A673 (cell line): ENCODE measurements at regions not wholly inside any gene's neighbourhood (a gene's known extent, or its start where the extent isn't known, plus 50 kb on each side); places are given as distances from the start of the nearest gene placed in this dataset.

Experiments used
- BruUV-seq: library from RNA; stranded (reverse); fragments of 400-500 nt; replicated peaks from 2 replicates; lab custom pipeline; 2021; lab: Mats Ljungman, UMichigan
- CTCF ChIA-PET: fragments of 300-600 bp; sonication (Branson Sonifier 250); formaldehyde crosslinking; loops from one replicate; lab custom pipeline; 2022; ENCODE audit warnings: antibody characterized with exemption; lab: Charles Lee
- POLR2A ChIA-PET: fragments of 300-600 bp; sonication (Branson Sonifier 250); formaldehyde crosslinking; loops from one replicate; lab custom pipeline; 2022; ENCODE audit warnings: antibody characterized with exemption; ENCODE audit not compliant: low non-redundant PET; lab: Charles Lee
- DNase-seq: peaks from one replicate; pipeline ENCODE4 v3.0.0-alpha.2; 2015; ENCODE audit warnings: low spot score
- H3K27ac ChIP-seq: fragments of 200-600 bp; sonication (generic); 2 replicates; pipeline ENCODE4 v1.5.1; 2016; ENCODE audit warnings: mixed run types, low read depth, mild to moderate bottlenecking, mixed read lengths, antibody characterized with exemption, low read length; ENCODE audit not compliant: poor library complexity, severe bottlenecking
- H3K27me3 ChIP-seq: fragments of 200-600 bp; sonication (generic); replicated peaks from 2 replicates; pipeline ENCODE4 v1.6.1; 2017; ENCODE audit warnings: mixed run types, low read depth, mild to moderate bottlenecking, mixed read lengths, antibody characterized with exemption, low read length; ENCODE audit not compliant: insufficient read depth, poor library complexity
- H3K36me3 ChIP-seq: fragments of 200-600 bp; sonication (generic); 2 replicates; pipeline ENCODE4 v1.6.1; 2016; ENCODE audit warnings: mixed run types, mild to moderate bottlenecking, mixed read lengths, antibody characterized with exemption, low read length; ENCODE audit not compliant: insufficient read depth, poor library complexity, severe bottlenecking
- H3K4me1 ChIP-seq: fragments of 200-600 bp; sonication (generic); 2 replicates; pipeline ENCODE4 v1.6.1; 2017; ENCODE audit warnings: mixed run types, mild to moderate bottlenecking, mixed read lengths, antibody characterized with exemption, low read length; ENCODE audit not compliant: insufficient read depth, poor library complexity, severe bottlenecking
- H3K4me3 ChIP-seq: fragments of 200-600 bp; sonication (generic); 2 replicates; pipeline ENCODE4 v1.5.1; 2016; ENCODE audit warnings: low read depth, mixed run types, mild to moderate bottlenecking, mixed read lengths, low read length; ENCODE audit not compliant: poor library complexity, severe bottlenecking
- H3K9me3 ChIP-seq: fragments of 200-600 bp; sonication (generic); 2 replicates; pipeline ENCODE4 v1.6.1; 2016; ENCODE audit warnings: mixed run types, low read depth, mild to moderate bottlenecking, mixed read lengths, antibody characterized with exemption, low read length; ENCODE audit not compliant: poor library complexity, severe bottlenecking
- EZH2 ChIP-seq: fragments of 200-600 bp; sonication (generic); IDR thresholded peaks from 2 replicates; pipeline ENCODE4 v1.6.1; 2017; ENCODE audit warnings: borderline replicate concordance, low read depth, mild to moderate bottlenecking, mixed read lengths, antibody characterized with exemption, low read length; ENCODE audit not compliant: poor library complexity, severe bottlenecking
- intact Hi-C: fragments of 100-400 bp; cut with micrococcal nuclease; formaldehyde crosslinking; loops from one replicate; pipeline ENCODE4 v1.10.0; 2022; ENCODE audit not compliant: unreplicated experiment
- TF ChIP-seq, protein P1 (sequence below): fragments of 300-800, 200-600 bp; sonication (generic); conservative IDR thresholded peaks from 2 replicates; pipeline ENCODE4 v1.5.1; 2017; ENCODE audit warnings: low read depth, mild to moderate bottlenecking, antibody characterized with exemption, low read length, moderate library complexity, mixed read lengths

DNA sequence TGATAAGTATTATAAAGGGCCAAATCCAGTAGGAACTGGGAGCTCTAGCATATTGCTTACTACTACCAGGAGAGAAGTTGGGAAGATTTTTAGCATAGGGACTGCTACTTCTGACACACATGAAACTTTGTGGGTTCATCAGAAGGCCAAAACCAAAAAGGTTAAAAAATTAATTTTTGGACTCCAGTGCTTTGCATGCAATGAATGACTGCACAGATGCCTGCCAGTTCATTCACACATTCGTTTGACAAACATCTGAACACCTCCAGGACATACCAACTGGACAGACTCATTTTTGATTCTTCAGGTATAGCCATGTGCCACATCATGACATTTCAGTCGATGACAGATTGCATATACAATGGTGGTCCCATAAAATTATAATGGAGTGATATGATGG is 79.8 kb downstream of the MID1IP1 start:
- no peaks in the 10 kb centered on the region for H3K4me1 ChIP-seq
- no peak overlapping the region for H3K27ac ChIP-seq
- no peaks in the 10 kb centered on the region for H3K36me3 ChIP-seq
- ChIA-PET CTCF (interaction anchor here (0.6 kb wide), 1 partner anchor 17 kb away, joined by 4 read pairs; no protein-coding TSS in a partner anchor), POLR2A (no interaction called here)
- no peaks in the 10 kb centered on the region for H3K9me3 ChIP-seq
- no TSS peak for BruUV-seq
- no peak for DNase-seq
- no peaks in the 10 kb centered on the region for H3K27me3 ChIP-seq
- H3K4me3 ChIP-seq: no peak overlapping the region
- TF ChIP-seq EZH2: no peak
- TF ChIP-seq, protein P1, sequence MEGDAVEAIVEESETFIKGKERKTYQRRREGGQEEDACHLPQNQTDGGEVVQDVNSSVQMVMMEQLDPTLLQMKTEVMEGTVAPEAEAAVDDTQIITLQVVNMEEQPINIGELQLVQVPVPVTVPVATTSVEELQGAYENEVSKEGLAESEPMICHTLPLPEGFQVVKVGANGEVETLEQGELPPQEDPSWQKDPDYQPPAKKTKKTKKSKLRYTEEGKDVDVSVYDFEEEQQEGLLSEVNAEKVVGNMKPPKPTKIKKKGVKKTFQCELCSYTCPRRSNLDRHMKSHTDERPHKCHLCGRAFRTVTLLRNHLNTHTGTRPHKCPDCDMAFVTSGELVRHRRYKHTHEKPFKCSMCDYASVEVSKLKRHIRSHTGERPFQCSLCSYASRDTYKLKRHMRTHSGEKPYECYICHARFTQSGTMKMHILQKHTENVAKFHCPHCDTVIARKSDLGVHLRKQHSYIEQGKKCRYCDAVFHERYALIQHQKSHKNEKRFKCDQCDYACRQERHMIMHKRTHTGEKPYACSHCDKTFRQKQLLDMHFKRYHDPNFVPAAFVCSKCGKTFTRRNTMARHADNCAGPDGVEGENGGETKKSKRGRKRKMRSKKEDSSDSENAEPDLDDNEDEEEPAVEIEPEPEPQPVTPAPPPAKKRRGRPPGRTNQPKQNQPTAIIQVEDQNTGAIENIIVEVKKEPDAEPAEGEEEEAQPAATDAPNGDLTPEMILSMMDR: no peak
- intact Hi-C loops: no loop called here

DNA sequence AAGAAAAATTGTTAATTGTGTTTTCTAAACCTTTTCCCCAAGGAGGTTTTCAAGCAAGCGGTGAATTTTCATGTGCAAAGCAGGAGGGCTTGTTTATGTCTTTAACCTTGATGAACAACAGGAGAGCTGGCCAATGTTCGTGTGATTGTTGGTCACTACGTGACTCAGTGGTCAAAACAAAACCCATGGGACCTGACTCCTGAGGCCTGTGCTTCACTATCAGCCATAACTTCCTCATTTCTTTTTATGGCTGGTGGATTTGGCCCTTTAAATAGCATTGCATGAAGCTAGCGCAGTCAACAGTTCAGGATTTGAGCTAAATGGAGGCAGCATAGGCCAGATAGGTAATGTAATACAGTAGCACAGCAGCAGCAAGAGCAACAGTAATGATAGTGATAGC is 80.5 kb downstream of the MID1IP1 start:
- TF ChIP-seq, protein P1: no peak
- no peak for TF ChIP-seq EZH2
- Histone ChIP-seq H3K4me3 (no peak overlapping the region), H3K36me3 (no peaks in the 10 kb centered on the region), H3K4me1 (no peaks in the 10 kb centered on the region), H3K9me3 (no peaks in the 10 kb centered on the region), H3K27ac (no peak overlapping the region), H3K27me3 (no peaks in the 10 kb centered on the region)
- intact Hi-C loops: no loop called here
- no peak for DNase-seq
- no TSS peak for BruUV-seq
- CTCF ChIA-PET: no interaction called here
- POLR2A ChIA-PET: no interaction called here

DNA sequence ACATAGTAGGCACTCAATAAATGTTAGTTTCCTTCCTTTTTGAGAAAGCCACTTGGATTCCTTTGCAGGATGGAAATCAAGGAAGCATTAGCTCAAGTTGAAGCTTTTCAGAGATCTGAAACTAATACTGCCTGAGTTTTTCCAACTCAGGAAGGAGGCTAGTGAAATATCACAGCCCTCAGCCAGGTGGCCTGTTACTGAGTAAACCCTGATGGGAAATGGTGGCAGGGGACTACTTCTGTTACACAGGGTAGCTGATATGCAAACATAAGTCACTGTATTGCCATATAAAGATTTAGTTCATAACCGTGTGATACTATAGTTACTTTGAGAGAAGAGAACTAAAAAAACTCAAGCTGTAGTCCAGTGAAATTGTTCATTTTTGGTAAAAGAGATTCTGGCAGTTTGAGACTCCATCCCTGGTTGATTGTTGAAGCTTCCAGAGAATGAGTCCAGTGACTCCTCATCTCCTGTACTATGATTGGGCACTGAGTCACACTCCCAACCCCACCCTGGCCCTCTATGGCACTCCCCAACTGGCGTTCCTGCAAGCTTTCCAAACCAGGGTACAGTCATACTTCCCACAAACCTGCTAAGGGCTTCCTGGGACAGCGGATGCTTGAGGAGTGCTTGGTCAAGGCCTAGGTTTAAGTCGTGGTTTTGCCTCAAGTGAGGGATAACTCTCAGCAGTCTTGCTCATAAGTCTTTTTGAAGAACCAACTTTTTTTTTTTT is 81.8 kb downstream of the MID1IP1 start:
- DNase-seq: no peak
- Histone ChIP-seq H3K4me1 (no peaks in the 10 kb centered on the region), H3K36me3 (no peaks in the 10 kb centered on the region), H3K4me3 (no peak overlapping the region), H3K9me3 (no peaks in the 10 kb centered on the region), H3K27me3 (no peaks in the 10 kb centered on the region), H3K27ac (no peak overlapping the region)
- intact Hi-C loops: no loop called here
- POLR2A ChIA-PET: no interaction called here
- BruUV-seq: no TSS peak
- CTCF ChIA-PET: no interaction called here
- TF ChIP-seq EZH2: no peak
- TF ChIP-seq, protein P1: no peak
